ENCODE measurements at regions not wholly inside any gene's neighbourhood (a gene's known extent, or its start where the extent isn't known, plus 50 kb on each side); places are given as distances from the start of the nearest gene placed in this dataset.

DNA sequence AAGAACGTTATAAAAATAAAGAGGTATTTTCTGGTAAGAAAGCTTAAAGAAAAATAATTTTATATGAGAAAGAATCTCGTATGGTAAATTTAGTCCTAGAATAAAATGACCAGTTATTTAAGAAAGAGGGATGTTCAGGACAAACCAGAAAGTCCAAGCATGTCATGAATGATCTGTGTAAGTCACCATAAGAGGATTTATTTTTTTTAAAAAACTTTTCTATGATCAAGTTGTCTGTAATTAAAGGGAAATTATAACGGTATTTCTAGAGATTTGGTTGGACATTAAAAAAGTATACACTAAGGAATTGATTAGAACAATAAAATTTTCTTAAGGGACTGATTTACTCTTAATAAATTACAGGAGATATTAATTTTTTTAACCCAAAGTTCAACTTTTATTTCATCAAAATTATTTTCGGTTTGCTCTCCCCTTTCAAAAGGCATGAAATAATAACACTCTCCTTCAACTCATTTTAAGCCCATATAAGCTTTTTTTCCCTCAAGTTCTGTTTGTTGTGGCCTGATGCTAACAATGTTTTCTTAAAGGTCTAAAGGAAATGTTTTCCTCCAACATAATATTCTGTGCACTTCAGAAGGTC, 49.9 kb upstream of the CPSF6 start:
- Histone ChIP-seq H3K36me3 (ENCODE audit: control insufficient read depth, insufficient read depth, low read length) (no peaks in the 10 kb centered on the region), H3K27me3 (replicated peaks; ENCODE audit: control insufficient read depth, insufficient read depth, low read length) (no peaks in the 10 kb centered on the region), H3K4me3 (replicated peaks; ENCODE audit: low read depth, low read length) (no peak overlapping the region)
- no peak for DNase-seq (ENCODE audit: extremely low read depth, insufficient read length)
- TF ChIP-seq, protein P1, sequence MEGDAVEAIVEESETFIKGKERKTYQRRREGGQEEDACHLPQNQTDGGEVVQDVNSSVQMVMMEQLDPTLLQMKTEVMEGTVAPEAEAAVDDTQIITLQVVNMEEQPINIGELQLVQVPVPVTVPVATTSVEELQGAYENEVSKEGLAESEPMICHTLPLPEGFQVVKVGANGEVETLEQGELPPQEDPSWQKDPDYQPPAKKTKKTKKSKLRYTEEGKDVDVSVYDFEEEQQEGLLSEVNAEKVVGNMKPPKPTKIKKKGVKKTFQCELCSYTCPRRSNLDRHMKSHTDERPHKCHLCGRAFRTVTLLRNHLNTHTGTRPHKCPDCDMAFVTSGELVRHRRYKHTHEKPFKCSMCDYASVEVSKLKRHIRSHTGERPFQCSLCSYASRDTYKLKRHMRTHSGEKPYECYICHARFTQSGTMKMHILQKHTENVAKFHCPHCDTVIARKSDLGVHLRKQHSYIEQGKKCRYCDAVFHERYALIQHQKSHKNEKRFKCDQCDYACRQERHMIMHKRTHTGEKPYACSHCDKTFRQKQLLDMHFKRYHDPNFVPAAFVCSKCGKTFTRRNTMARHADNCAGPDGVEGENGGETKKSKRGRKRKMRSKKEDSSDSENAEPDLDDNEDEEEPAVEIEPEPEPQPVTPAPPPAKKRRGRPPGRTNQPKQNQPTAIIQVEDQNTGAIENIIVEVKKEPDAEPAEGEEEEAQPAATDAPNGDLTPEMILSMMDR (IDR thresholded peaks at IDR 0.05; ENCODE audit: insufficient read depth, low read length, poor library complexity, severe bottlenecking): no peak
